HPDE6-E6E7 (cell line): ENCODE measurements at regions not wholly inside any gene's neighbourhood (a gene's known extent, or its start where the extent isn't known, plus 50 kb on each side); places are given as distances from the start of the nearest gene placed in this dataset.
"Not testable (repeated sequence)": the region's sequence is repeated elsewhere in the genome, so short reads cannot be mapped to it uniquely, and the experiment has no call there.

Experiments used
- DNase-seq: peaks from one replicate; pipeline ENCODE4 v3.0.0; 2011; ENCODE audit warnings: missing footprints; ENCODE audit errors: extremely low spot score

DNA sequence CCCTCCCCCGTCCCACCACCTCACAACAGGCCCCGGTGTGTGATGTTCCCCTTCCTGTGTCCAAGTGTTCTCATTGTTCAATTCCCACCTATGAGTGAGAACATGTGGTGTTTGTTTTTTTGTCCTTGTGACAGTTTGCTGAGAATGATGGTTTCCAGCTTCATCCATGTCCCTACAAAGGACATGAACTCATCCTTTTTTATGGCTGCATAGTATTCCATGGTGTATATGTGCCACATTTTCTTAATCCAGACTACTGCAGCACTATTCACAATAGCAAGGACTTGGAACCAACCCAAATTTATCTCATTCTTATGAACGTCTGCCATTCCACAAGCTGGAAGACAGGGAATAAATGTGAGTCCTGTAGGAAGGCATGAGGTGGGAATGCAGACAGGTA, 79.6 kb upstream of the SLC6A11 start:
- DNase-seq: not testable (repeated sequence)

DNA sequence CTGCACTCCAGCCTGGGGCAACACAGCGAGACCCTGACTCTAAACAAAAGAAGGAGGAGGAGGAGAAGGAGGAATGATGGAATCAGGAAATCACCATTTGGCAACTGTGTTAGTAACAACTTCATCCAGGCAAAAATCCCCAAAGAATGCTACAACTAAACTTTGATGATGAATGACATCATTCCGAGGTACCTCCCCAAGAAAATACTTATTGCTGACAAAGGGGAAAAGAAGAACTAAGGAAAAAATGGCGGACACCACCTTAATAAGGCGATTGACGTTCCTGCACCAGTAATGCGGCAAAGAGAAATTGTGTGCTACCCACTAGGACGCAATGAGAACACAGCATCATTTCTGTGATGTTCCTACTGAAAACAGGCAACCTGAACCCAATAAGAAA, 78.2 kb upstream of the SLC6A11 start:
- DNase-seq: no peak

DNA sequence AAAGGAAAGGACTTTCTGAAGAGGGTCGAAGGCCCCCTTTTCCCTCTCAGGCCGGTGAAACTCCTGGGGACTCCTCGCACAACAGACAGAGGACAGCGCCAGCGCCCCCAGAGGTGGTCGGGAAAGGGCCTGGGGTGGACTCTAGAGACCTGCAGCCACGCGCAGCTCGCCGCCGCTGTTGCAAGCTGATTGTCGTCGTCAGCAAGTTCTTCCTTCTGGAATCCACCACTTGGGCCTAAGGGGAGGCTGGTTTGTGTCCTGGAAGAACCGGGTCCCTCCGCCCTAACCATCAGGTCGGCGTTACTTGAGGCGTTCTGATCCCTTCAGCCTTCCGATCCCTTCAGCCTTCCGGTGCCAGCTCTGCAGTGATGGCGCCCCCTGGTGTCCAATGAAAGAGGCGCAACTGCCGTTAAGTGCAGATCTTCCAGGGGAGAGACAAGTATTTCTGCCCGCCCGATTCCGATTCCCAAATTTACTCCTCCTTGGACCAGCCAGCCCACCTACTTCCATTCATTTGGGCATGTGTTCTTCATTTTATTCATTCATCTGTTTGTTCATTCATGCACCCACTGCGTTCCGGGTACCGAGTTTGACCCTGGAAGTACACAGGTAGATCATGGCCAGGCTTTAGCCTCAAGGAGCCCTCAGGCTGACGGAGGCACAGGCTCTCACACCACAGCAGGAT, 77.2 kb upstream of the SLC6A11 start:
- DNase-seq: peak; percentile 2

DNA sequence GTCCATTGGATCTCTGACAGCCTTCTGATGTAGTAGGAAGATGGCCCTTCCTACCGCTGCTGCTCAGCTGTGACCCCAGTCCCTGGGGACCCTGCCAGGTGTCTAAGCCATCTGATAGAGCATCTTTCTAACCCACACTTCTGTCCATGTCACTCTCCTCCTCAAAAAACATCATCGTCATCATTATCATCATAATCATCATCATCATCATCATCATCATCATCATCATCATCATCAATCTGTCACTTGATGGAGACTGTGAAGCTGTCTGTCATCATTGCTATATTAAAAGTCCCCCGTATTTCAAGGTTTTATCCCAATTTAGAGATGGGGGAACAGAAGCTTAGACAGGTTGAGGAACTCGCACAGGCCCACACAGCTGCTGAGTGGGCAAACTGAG, 75.1 kb upstream of the SLC6A11 start:
- DNase-seq: no peak

DNA sequence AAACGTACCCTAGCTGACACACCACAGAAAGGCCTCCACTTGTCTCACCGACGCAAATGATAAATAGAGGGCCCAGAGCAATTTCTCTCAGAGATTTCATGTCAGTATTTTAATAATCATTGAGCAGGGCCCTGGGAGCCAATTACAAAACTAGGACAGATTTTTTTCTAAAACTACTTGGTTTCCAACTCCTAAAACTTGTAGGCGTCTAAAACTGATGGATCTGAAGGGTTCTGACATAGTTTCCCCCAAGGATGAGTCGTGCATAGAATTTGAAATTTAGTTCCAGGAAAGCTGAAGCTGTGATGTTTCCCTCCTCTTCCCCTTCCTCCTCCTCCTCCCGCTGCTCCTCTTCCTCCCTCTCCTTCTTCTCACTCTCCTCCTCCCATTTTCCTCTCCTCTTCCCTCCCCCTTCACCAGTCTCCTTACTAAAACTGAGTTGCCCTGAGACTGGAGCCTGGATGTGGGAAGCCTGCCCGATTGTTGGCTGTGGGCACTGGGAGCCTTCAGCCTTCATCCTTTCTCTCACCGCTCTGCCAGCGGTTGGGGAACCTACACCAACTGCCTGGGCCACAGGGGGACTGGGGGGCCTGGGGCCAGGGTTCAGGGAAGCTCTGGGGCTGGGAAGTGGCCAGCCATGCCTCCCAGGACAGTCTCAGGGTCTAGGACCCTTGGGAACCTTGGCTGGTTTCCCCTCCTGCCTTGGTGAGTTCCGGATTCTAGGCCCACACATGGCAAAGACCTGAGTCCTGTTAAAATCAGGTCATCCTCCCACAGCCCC, 73.9 kb upstream of the SLC6A11 start:
- DNase-seq: no peak

DNA sequence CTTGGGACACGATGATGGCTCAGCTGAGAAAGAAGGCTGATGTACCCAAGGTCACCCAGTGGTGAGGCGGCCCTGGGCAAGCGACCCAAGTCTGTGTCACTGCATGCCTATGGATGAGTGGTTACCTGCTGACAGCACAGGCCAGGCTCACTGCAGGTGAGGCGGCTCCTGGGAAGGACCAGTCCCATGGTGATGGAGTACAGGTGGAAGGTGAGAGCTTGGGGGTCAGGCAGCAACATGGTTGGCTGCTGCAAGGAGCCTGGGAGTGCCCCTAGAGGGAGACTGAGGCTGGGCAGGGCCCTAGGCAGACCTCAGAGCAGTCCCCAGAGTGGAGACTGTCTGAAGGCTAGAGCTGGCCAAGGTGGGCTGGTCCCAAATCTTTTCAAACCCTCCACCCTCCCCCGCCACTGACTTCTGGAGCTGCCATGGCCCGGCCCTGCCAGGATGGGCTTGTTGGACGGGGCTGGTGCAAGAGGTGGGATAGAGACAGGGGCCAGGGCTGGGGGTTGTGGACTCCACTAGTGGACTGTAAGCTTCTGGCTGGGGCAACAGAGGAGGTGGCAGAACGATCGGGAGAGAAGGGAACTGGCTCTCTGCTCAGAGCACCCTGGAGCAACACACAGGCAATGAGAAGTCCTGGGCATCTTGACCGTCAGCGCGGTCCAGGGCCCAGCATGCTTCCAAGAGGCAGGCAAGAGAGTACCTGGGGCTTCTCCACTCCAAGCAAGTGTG, 72.5 kb upstream of the SLC6A11 start:
- no peak for DNase-seq

DNA sequence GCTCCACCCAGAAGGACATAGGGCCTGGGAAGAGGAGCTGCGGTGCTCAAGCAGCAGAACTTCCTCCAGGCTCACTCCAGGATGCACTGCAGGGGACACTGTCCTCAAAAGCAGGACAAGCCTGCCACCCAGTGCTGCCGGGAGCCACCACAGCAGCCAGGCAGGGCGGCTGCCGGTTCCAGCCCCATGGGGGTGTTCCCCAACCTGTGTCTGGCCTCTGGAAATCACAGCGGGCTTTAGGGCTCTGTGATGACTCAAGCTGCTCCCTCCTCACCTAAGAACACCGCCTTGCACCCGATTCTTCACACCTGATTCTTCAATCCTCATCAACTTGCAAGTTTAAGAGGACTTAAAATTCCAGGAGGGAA, 71.9 kb upstream of the SLC6A11 start:
- DNase-seq: no peak

DNA sequence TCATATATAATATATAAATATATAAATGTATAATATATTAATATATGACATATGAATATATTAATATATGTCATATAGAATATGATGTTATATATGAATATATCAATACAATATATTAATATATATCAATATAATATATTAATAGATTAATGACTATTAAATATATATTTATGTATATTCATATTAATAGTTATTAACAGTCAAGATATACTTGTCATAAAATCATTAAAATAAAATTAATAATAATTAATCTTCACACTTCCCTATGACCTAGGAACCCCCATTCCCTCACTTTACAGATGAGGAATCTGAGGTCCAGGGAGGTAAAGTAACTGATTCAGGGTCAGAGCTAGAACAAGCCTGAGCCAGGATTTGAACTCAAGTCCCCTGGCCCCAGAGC, 70.6 kb upstream of the SLC6A11 start:
- no peak for DNase-seq

DNA sequence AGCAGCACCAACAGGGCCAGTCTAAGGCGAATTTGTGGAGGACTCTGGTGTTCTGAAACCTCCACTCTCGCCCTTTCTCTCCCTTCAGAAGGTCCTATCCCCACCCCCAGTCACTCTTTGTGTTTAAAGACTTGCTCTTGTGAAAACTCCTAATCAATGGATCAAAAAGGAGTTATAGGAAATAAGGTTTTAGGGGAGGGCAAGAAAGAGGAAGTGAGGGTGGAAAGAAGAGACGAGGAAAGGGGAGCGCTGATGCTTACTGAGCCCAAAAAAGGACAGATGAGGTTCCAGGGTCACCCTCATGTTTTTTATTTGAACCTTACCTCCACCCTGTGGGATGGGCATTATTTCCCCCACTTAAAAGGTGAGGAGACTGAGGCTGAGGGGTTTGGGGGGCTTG, 70.0 kb upstream of the SLC6A11 start:
- DNase-seq: no peak

DNA sequence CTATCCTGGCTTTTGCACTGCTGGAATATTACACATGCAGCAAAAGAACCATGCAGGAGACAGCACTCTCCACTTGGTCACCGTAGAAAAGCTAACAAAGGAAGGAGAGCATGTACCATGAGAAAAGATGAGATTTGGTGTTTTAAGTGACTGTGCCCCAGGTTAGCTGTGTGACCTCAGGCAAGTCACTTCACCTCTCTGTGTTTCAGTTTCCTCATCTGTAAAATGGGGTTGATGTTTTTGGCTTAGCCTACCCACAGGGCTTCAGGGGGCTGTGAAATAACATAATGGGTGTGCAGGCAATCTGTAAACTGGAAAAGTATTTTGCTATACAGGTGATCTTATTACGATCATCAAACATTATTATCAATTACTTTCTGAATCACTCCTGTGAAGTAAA, 69.3 kb upstream of the SLC6A11 start:
- no peak for DNase-seq

DNA sequence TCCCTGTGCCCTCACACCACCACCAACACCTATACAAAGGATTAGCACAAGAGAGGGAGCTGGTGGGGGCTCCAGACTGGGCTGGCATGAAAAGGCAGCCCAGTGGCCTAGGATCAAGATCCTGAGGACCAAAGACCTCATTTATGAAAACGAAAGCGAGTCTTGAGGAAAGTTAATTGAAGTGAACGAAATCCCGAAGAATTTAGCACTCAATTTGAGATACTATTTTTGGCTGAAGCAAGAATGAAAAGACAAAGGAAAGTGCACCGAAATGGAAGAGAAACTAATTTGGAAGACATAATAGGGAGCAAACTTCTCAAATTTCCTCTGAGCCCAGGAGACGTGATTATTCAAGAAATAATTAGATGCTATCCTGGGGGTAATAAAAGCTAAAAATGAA, 68.7 kb upstream of the SLC6A11 start:
- DNase-seq: no peak

DNA sequence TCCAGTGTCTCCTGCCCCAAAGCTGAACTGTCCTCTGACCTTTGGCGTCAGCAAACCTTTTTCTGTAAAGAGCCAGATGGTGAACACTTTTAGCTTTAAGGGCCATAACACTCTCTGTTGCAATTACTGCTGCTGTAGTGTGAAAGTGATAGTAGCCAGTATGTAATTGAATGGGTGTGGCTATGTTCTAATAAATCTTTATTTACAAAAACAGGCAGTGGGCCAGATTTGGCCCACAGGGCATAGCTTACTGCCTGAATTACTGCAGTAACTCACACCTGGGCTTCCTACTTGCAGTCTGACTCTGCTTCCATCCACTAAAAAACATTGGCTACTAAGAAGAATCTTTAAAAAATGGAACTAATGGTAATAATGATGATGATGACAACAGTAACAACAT, 68.0 kb upstream of the SLC6A11 start:
- no peak for DNase-seq

DNA sequence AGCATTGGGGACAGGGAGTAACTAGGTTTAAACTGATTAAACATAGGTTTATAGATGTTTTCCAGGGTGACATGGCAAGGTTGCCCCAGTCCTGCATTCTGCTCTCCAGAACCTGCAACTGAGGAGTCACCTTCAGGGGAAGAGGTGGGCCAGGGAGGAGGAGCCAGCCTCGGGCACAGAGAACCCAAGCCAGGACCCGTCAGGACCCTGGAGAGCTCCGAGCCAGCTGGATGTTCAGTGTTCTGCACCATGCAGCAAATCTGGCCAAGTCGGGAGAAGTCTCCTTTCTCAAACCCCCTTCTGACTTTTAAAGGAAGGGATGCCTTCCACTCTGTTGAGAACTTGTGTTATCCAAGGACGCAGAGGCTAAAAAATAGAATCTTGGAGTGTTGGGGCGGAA, 62.1 kb upstream of the SLC6A11 start:
- no peak for DNase-seq

DNA sequence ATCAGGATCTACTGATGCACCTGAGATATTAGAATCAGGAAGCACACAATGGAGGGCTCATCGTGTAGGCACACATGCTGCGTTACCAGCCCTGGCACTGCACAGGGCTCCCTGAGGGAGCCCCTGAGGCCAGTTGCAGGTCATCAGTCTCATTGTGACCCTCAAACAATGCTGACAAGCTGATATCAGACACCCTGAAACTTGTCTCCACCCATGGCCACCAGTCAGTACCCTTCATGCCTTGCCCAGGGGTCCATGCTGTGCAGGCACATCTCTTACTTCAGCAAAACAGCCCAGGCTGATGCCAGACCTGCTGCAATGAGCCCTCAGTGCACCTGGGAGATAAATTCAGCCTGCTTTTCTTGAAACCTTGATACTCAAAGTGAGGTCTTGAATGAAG, 59.5 kb upstream of the SLC6A11 start:
- no peak for DNase-seq

DNA sequence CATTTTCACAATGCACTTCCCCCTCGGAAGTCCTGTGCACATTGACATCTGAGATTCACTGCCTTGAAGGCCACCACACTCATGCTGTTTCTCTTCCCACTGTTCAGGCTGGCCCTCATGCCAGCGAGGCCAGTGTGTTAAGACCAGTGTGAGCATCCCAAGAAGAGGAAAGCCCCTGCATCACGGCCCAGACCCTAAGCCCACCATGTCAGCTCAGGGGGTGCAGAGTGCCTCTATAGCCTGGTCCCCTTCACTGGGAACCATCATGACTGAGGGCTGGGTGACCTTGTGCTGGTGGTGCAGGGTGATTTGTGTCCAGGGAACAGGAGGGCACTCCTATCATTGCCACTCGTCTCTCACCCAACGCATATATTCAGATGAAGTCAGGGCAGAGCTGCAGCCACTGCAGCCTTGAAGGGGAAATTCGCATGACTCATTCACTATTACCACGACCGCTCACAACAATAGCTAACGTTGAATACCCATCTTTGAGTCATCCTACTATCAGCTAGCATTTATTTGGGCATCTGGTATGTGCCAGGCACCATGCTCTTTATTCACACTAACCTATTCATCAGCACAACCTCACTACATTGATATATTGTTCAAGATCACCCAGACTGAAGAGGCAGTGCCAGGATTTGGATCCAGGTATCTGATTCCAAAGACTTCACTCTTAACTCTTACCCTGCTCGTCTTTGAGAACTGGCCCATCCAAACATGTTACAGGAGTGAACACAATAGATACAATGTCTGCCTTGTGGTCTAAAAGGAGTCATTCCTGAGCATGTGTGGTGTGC, 58.8 kb upstream of the SLC6A11 start:
- peak; percentile 28 for DNase-seq

DNA sequence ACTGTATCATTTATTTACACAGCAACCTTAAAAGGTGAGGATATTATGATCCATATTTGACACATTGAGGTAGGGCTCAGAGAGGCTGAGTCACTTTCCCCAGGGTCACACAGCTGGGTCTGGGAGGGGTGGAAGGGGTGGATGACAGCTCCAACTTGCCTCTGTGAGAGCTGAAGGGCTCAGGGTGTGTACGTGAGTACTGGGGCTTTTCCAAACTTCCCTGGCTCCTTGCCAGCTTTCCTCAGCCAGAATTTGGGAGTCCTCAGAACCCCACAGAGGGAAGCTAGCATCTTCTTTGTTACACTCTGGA, 58.3 kb upstream of the SLC6A11 start:
- no peak for DNase-seq

DNA sequence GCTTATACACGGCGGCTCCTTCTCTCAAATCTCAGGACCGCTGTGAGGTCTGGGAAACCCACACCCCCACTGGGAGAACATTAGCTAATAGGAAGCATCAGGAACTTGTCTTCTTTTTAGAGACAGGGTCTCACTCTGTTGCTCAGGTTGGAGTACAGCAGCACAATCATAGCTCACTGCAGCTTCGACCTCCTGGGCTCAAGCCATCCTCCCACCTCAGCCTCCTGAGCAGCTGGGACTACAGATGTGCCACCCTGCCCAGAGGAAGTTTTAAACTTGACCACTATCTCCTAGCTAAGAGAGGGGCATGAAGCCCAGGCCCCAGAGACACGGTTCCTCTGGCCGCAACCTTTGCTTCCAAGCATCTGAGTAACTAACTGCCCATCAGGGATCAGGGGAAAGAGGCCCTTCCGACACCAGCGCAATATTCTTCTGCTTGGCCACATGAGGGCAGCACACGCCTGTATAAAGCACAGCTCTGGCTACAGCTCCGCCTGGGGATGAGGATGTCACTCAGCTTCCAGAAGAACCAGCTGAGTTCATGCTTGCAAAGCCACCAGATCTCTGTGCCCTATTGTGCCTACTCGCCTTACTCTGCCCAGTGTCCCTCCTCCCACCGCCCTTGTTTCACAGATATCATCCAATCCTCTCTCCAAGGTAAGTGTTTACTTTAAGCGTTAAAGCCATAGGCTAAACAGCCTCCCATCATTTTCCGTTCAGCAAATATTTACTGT, 57.6 kb upstream of the SLC6A11 start:
- peak; percentile 44 for DNase-seq

DNA sequence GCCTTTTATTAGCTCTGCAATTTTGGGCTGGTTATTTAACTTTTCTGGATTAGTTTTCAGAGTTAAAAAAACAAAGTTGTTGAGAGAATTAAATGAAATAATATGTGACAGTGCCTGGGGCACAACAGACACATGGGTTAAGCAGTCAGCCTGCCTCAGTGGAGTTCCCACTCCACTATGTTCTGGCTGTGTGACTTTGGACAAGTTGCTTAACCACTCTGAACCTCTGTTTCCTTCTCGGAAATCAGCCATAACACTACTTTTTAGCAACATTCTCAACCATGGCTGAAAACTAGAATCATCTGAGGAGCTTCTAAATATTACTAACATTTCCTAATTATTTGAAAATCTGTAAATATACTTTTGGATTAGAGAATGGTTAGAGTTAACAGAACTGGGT, 56.5 kb upstream of the SLC6A11 start:
- DNase-seq: no peak

DNA sequence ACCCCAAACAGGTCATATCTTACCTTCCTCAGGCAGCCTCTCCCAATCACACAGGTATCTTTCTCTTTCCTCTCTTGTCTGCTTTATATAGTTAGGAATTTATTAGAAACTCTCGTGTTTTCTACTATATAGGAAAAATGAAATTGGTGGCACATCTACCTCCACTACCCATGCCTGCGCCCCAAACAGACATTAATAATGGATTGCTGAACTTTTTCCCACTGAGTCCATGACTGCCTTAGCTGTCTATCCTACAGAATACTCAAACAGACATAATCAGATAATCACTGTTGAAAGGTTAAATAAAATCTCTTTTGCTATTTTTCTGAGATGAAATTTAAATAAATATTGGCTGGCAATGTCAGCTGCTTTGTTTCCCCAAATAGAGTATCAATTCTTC, 55.8 kb upstream of the SLC6A11 start:
- DNase-seq: no peak

DNA sequence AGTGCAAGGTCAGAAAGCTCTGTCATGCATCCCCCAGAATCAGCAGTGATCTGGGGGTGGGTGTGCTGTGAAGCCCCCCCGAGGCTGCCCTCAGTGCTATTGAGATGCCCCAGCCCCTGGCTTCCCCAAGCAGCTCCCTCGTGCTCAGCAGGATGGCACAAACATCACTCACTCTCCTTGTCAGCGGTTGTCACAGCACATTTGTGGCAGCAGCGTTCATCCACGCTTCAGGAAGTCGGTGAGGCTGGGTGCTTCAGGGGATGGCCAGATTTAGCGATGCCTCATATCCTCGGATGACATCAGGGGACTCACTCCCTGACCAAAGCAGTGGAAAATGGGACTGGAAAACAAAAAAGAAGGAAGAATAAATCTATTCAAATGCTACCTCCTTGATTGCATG, 54.4 kb upstream of the SLC6A11 start:
- DNase-seq: no peak

DNA sequence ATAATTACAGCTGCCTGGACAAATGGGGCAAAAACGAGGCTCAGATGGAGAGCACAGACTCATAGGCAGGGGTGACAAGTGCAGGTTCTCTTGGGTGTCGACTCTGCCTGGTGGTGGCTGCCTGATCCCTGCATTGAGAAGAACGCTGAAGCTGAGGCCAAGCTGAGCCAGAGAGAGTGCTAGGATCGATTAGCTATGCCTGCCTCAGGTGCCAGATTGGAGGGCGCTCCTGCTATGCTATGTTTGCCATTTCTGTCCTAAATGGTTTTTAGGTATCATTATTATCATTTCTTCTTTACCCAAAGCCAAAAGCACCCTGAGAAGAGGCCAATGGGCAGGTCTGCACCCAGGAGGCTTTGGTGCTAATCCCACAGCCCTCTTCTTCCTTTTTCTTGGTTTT, 53.9 kb upstream of the SLC6A11 start:
- DNase-seq: no peak
